CD4-positive, alpha-beta T cell treated with Interferon gamma for 1 hour (primary cell): ENCODE measurements at regions not wholly inside any gene's neighbourhood (a gene's known extent, or its start where the extent isn't known, plus 50 kb on each side); places are given as distances from the start of the nearest gene placed in this dataset.
A peak's percentile ranks its signal among the peaks of the same experiment; 100 is the strongest.
"Not testable (repeated sequence)": the region's sequence is repeated elsewhere in the genome, so short reads cannot be mapped to it uniquely, and the experiment has no call there.

Experiments used
- DNase-seq: peaks from one replicate; pipeline ENCODE4 v3.0.0-alpha.2; 2020

- DNase-seq = no peak
Measured at GRCh38 chr9:87781331-87781730, 55.4 kb downstream of the CTSL start.

DNA sequence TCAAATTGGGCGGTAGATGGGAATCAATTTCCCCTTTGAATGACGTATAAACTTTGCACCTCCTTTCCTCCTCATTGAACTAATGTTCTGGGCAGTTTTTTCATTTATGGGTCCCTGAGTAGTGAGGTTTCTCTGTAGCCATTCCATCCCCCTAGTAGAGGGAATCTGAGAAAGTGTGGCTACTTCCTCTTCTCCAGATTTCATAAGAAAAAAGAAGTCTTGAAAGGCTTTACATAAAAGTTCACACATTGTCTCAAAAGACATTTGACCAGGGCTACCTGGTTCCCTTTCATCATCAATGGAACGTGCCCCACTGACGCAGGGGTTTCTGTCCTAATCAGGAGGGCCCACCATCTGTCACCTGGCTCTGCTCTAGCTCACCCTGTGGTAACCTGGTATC is 57.3 kb downstream of the CTSL start:
- DNase-seq = no peak

DNA sequence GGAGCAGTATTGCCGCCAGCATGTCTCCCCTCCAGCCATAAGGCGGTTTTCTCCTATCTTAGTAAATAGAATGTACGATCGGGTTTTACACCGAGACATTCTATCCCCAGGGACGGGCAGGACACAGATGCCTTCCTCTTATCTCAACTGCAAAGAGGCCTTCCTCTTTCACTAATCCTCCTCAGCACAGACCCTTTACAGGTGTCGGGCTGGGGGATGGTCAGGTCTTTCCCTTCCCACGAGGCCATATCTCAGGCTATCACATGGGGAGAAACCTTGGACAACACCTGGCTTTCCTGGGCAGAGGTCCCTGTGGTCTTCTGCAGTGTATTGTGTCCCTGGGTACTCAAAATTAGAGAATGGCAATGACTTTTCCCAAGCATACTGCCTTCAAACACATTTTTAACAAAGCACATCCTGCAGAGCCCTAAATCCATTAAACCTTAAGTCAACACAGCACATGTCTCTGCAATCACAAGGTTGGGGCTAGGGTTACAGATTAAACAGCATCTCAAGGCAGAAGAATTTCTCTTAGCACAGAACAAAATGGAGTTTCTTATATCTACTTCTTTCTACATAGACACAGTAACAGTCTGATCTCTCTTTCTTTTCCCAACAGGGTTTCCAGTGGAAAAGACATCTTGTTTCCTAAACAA is 59.5 kb downstream of the CTSL start:
- not testable (repeated sequence) for DNase-seq

DNA sequence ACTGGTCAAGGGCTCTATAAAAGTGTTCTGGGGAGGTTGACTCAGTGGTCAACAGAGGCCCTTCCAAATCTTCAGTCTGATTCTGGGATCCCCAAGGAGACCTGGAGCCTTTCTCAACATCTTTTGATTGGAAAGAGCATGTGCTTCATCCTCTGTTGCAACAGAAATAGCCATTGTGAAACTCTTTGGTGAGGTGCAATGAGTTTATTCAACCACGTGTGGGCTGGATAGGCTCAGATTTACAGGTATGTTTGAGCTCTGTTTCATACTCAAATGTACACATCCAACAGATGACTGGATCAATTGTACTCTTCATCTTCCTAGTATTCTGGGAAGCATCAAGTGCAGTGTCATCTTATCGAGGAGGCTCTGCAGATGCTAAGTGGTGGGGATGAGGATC is 60.5 kb downstream of the CTSL start:
- no peak for DNase-seq

DNA sequence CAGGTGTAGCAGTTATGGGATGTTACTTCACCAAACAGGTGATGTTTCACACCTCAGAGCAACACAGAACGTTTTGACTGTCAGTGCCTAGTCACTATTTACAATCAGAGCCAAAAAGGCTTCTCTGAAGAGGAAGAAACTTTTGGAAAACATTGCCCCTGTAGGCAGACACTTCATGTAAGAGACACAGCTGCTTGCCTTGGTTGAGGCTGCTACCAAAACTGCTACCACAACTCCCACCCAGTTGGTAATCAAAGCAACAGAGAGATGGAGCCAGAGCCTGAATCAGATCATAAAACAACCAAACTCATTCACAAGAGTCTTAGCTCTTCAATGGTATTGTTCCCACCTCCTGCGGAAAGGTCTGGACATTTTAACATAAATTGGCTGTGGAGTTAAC is 61.0 kb downstream of the CTSL start:
- no peak for DNase-seq

GRCh38 chr9:87787735-87788134 is 61.8 kb downstream of the CTSL start:
- no peak for DNase-seq

GRCh38 chr9:87792831-87793288 is 66.9 kb downstream of the CTSL start:
- peak; percentile 88 for DNase-seq

DNA sequence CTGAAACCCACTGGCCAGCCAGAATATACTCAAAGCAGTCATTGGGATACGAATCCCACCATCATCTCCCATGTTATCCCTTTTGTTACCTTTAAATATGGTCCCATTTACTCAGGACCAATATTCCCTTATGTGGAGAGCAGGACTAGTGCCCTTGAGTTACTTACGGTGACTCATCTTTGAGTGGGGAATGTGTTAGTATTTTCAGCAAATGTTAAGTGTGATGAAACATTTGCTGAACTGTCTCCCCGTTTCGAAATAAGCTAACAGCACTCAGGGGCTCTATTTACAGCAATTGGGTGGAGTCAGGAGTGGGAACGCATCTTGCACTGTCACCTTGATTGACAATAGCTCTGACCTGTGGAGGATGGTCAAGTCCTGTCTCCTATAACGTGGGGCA is 67.4 kb downstream of the CTSL start:
- peak; percentile 56 for DNase-seq

DNA sequence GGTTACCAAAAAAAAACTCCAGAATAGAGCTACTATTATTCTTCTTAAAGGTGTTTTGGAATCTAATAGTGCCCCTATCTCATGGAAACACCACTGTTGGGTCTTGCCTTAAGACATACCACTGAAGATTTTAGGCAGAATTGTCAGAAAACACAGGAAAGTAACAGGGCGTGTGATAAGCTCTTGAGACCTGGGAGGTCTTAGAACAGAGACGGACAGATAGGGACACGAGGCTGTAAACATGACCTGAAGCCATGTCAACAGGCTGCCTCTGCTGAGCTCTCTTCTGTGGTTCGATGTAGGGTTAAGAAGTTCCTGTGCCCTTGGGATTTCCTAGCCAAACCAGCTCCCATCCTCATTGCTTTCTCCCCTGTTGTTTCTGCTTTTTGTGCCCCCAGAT is 69.3 kb downstream of the CTSL start:
- no peak for DNase-seq

GRCh38 chr9:87796196-87796595 is 70.3 kb downstream of the CTSL start:
- no peak for DNase-seq

DNA sequence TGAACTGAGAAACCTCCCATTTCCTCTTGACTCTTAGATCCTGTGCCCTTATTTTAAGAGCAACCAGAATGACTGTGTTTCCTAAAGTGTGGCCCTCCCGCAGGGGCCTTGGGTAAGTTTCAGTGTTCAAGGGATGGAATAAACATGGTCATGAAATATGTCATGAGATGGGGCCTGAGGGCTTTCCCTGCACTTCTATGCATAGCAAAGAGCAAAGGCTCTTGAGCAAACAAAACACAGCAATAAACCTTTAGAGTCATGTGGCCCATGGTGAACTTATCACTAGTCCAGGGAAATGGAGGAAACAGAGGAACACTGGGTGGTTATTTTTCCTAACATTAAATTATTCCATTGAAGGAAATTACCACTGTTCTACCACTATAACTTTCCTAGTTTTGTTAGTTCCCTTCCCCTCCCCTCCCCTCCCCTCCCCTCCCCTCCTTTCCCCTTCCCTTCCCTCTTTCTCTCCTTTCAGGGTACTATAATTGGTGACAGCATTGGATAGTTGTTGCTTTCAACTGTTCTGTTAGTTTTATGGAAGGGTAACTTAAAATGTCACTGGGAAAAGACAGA is 72.4 kb downstream of the CTSL start:
- no peak for DNase-seq

DNA sequence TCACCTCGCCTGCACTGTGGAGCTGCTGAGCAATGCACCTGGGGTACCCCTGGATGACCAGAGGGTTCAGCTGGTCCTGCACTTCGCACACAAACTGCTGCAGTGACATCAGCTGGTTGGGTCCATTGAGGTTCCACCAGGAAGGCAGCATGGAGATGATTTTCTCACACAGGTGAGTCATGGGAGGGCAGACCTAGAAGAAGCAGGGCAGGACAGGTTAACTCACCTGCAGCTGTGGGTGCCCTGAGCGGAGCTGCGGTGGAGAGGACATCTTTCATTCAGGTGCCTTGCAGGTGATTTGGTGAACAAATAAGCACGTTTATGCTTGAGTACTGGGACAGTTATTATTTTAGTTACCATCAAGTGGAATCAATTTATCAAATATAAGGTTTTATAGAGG is 73.6 kb downstream of the CTSL start:
- no peak for DNase-seq

GRCh38 chr9:87800456-87800855 is 74.5 kb downstream of the CTSL start:
- DNase-seq = no peak

DNA sequence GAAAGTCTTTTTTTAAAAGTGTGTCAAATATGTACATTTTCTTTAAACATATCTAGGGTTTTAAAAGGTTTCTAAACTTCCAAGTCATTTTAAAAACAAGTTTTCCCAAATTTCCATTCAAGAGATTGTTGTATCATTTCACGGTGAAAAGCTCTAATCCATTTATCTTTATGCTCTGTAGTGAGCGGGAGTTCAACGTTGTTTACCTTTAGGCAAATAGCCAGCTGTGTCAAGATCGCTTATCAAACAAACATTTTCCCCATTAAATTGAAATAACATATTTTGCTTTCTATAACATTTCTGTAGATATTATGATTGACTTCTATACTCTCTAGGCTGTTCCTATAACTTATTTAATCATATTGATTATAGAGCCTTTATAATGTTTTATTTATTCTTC is 75.1 kb downstream of the CTSL start:
- no peak for DNase-seq

DNA sequence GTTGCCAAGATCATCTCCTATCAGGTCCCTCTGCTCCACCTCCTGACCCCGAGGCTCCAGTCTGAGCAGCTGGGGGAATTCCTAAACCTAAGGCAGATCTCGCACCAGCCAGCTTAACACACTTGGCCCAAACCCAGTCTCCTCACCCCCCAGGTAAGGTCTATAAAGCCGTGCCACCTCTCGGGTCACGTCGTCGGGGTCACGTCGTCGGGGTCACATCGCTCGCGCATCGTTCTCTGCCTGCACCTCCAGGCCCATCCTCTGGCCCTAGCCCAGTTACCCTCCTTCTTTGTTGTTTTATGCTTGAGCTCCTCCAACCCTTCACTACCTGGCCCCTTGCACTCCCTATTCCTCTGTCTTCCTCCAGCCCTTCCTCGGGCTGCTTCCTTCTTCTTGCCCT is 77.2 kb downstream of the CTSL start:
- no peak for DNase-seq

DNA sequence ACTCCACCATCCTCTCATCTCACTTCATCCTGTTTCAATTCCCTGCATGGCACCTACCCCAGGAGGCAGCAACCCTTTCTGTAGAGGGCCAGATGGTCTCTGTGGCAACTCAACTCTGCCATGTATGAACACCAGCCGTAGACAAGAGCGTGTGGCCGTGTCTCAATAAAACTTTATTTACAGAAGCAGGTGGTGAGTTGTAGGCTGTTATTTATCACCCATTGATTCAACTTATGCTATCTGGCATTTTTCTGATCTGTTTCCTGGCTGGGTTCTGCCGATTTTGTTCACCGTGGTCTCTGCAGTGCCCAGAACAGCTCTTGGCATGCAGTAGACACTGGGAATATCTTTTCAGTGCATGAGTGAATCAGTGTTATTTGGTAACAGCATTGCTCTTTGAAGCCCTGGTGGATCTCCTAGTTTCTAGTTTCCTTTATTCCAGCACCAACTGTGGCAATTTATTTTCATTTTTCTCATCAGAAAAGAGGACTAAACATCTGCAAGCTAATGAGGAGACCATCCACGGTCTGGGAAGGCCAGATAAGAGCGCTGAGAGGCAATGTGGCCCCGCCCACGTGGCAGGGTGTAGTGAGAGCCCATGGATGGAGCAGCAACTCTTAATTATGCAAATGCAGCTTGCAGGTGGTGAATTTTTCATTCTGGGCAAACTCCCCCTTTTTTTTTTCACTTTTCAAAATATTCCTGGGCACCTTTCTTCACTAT is 77.9 kb downstream of the CTSL start:
- no peak for DNase-seq

DNA sequence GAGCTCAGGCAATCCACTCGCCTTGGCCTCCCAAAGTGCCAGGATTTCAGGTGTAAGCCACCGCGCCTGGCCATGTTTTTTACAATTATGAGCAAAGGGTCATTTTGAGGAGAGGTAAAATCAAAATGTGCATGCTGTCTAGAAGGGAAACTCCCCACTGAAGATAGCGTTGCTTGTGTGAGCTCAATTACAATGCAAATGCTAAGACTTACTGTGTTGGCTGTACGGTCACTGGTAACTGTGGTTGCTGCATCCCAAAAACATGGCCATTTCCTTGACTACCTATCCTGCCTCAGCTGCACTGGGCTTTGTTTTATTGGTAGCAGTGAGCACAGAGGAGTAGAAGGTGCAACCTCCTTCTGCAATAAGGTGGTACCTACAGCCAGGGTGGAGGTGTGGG is 77.4 kb upstream of the SPATA31E1 start:
- DNase-seq = no peak

- DNase-seq = no peak
Measured at GRCh38 chr9:87810008-87810407, 72.7 kb upstream of the SPATA31E1 start.

- DNase-seq = no peak
Measured at GRCh38 chr9:87810679-87811178, 71.9 kb upstream of the SPATA31E1 start.

DNA sequence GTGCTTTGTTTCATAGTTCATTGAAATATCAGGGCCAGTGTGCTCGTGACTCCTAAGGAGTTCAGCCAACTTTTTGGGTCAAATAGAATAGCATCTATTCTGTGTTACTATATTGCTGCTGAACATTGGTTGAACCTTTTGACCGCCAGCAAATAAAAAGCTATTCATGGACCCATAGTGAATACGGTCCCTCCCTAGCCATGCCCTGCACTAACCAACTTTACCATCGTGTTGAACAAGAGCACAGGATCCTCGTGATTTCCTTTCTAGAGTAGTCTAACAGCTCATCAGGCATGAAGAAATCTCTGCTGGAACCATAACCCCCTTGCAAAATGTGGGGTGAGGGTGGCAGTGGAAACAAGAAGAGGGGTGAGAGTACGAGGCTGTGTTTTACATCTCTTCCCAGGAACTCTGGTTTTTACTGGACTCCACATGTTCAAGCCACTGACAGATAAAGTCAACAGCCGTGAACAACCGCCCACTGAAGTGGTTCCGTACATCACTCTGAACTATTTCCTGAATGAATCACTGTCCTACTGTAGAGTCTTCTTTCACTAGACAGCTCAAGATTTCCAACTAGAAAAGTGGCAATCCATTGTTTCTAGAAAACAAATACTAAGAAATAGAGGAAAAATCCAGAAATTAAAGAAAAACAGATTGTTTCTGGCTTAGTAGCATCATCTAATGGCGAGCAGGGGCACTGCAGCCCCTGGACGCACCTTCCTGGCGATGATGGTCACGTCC is 70.1 kb upstream of the SPATA31E1 start:
- no peak for DNase-seq

DNA sequence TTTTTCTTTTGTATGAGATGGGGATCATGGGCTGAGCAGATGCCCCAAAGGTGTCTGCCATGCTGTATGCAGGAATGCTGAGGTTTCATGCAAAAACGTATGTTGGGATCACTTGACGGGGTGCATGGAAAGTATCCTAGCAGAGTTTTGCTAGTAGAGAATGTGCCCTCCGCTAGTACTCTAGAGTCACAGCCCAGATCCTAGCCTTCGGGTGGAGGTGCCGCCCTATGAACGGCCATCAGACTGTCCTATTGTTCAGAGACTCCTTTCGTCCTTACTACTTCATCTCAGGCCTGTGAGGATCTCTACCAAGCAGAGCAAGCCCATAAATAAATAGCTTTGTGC is 69.6 kb upstream of the SPATA31E1 start:
- no peak for DNase-seq

DNA sequence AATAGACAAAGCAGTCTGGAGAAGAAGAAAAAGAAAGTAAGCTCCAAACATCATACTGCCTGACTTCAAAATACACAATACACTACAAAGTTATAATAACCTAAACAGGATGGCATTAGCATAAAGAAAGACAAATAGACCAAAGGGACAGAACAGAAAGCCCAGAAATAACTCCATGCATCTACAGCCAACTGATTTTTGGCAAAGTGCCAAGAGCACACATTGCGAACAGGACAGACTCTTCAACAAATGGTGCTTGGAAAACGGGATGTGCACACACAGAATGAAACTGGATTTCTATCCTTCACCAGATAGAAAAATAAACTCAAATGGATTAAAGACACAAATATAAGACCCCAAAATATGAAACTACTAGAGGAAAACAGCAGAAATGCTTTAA is 66.6 kb upstream of the SPATA31E1 start:
- DNase-seq = no peak

GRCh38 chr9:87818308-87818707 is 64.4 kb upstream of the SPATA31E1 start:
- DNase-seq = no peak
